ENCODE measurements at regions not wholly inside any gene's neighbourhood (a gene's known extent, or its start where the extent isn't known, plus 50 kb on each side); places are given as distances from the start of the nearest gene placed in this dataset.

GRCh38 chr19:32012206-32012605, 333.2 kb upstream of the ZNF507 start:
- DNase-seq: no peak

DNA sequence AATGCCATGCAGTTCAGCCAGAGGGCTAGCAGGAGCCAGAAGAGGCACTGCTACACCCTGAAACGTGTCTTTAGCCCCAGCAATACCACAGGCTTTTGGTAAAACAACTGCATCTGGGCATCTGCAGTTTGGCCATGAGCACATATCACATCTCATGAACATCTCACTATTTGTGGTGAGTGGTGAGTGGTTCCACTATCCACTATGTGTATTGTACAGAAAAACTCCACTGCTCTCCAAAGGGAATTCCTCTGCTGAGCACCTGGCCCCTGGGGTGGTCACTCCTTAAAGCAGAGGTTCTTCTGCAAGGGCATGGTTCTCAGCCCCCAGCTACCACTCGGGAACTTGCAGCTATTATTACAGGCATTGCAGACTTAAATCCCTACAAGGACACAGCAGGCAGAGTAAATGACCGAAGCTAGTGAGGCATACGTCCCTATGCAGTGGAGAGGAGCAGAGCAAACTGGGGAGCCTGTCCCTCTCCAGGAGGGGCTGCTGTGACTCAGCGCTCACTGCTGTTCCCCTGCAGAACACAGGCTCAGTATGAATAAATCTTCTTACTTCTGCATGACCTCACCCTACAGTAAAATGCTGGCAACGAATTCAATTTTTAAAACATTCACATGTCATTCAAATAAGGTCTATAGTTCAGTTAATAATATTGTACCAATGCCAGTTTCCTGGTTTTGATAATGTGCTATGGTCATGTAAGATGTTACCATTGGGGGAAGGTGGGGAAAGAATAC, 332.4 kb upstream of the ZNF507 start:
- no peak for DNase-seq

- no peak for DNase-seq
These were observed 328.0 kb upstream of the ZNF507 start for GRCh38 chr19:32017176-32017953.

- DNase-seq: no peak
These were observed 327.4 kb upstream of the ZNF507 start for GRCh38 chr19:32018014-32018413.

DNA sequence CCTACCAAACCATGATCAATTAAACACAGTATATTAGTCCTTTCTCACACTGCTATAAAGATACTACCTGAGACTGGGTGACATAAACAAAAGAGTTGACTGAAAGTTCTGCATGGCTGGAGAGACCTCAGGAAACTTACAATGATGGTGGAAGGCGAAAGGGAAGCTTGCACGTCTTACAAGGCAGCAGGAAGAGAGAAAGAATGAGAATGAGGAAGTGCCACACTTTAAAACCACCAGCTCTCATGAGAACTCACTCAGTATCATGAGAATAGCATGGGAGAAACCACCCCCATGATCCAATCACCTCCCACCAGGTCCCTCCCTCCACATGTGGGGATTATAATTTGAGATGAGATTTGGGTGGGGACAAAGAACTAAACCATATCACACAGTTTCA, 324.9 kb upstream of the ZNF507 start:
- DNase-seq: no peak

DNA sequence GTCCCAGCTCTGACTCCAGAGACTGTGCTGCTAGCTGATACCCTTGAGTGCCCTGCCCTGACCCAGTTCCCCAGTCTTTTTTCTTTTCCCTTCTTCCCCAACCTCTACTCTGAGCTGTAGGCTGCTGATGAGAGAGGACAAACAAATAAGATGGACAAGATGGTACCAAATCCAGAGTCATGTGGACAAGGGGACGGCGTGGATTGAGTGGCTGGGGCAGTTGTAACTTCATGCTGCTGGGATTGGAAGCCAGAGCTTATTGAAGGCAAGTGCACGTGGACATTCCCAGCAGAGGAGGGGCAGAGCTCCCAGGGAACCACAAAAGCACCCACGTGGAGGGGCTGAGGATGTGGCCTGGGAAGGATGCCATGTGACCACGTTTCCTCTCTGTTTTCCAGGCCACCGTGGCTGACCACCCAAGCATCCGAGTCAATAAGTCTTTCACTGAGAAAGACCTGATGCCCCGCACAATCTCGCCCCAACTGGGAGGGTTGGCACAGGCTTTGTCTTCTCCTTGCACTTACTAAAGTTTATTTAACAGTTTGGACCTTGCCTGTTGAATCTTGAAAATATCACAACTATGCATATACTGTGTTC, 323.3 kb upstream of the ZNF507 start:
- no peak for DNase-seq

DNA sequence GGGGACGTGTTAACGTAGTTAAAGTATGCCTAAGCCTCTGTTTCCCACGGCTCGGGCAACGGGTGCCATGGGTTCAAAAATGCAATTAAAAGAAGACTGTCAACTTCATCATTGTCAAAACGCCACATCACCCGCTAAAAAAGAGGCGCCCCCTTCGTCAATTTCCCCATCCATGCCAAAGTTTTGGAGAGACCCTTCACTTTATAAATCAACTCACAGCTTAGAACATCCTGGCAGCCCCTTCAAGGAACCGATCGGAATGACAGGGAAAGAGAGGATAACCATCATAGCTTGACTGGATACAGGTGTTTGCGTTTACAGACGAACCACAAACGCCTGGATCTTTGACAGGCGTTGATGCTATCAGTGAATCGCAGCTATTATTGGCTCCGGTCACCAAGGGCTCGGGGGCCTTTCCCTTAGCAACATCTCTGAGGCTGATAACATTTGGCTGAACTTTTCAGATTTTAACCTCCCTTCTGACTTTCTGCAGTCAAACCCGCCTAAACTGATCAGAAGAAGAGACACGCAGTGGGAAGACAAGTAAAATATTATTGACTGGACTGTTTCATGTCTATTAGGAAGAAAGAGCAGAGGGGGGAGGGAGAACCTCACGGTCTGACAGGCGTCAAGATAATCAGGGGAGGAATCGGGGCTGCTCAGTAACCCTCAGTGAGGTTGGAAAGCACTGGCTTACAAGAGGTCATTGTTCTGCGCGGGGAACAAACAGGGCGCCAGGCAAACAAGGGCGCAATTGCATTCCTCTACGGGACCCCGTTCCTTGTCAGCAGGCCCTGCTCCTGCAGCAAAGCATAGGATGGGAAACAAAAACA, 322.5 kb upstream of the ZNF507 start:
- no peak for DNase-seq

DNA sequence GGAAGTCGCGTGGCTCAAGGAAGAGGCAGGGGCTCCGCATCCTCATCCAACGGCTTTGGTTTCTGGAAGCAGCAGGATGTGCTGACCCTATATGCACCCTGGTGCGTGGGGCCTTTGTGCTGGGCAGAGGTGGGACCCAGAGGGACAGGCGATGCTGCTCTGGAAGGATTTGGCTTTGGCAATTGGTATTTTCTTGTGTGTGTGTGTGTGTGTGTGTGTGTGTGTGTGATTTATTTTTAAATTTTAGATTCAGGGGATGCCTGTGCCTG, 321.9 kb upstream of the ZNF507 start:
- DNase-seq: no peak

DNA sequence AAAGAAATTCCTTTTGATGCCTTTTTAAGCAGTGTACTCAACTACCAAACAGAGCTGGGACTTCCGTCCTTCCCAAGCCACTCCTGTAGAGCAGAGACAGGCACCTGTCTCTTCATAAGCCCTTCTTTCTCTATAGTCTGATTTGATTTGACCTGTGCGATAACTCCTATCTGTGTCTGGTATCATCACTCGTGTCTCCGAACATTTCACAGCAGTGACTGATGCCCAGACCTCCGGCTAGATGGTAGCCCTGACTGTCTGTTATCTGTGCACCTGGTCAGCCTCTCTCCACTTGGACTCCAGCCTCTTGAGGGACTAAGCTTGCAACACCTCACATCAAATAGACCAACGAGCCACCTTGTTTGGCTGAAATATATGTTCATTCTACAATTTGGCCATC, 316.2 kb upstream of the ZNF507 start:
- no peak for DNase-seq

GRCh38 chr19:32032561-32032960, 312.8 kb upstream of the ZNF507 start:
- no peak for DNase-seq

DNA sequence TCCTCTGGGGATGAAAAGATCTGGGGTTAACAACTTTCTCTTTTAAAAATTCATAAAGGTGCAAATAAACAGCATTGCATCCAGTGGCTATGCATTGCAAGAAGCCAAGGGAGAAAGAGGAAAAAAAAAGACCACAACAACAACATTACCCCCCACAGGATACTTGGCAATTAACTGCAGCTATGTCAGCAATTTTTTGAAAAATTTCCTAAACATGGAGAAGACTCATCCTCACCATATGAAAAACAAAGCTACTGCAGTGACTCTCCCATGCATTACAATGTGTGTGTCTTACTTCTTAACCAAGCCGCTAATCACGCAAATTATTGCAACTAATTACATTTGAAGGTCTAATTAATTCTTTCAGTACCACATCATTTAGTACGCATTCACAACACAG, 309.8 kb upstream of the ZNF507 start:
- DNase-seq: no peak

DNA sequence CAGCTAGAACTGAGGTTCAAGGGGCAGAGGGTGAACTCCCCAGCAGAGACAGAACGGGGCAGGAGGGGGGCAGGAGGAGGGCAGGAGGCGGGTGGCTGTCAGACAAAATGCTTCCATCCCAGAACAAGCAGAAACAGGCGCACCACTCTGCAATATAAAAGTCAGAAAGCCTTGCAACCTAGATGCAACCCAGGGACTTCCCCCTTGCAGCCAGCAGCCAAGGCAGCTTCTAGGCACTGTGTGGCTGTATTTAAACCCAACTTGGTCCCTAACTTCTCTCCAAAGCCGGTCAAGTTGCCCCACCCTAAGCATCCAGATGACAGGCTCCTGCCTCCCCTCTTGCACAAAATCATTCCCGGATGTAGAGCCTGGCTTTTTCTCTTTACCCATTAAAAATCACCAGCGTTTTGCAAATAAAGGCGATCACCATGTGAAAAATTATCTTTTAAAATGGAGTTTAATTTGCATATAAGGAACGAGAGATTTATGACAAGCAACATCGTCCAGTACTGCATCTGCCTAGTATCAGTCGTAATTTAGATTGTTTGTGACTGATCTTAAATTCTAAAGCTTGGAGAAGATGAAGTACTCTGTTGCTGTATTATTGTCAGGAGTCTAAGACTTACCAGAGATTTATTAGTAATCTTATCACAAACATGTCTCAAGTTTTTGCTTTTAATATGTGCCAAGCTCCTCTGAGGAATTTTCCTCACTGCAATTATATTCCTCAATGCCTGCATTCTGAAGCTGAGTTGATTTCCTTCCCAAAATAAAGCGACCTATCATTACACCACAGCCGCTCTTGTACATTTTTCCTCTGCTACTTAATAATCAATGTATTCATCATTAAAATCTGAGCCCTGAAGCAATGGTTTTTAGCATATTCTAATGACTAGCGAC, 307.1 kb upstream of the ZNF507 start:
- no peak for DNase-seq

DNA sequence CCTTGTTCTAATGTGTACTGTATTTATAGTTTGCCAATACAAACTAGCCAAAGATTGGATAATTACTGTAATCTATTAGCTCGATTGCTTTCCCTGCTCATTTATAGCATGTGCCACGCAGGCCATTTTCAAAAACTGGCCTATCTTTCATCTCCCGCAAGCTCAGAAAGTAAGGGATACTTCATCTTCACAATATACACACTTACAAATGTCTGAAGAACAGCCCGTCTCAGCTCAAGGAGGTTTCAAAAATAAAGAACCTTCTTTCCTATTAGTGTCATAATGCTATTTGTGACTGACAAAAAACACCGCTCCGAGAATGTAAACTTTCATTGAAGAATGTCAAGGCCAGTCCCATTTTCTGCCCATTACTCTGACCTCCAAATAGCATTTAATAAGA, 306.4 kb upstream of the ZNF507 start:
- DNase-seq: no peak

- no peak for DNase-seq
These were observed 306.0 kb upstream of the ZNF507 start for GRCh38 chr19:32039440-32039839.

DNA sequence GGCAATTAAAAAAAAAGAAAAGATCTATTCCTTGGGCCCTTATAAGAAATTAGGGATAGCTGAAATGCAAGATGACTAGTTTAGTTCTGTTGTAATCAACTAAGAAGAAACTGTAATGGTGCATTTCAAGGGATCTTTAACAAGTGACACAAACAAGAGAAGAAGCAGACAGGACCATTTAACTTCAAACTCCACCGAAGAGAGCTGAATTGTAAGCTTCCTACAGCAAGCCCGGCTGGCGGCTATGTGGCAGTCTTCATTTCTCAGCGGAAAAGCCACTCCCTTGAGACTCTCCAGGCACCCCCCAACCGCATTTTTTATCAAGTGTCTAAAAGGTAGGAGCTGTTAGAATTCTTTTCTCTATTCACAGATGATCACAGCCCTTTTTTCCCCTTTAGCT, 305.2 kb upstream of the ZNF507 start:
- DNase-seq: no peak

GRCh38 chr19:32041681-32042292, 303.6 kb upstream of the ZNF507 start:
- no peak for DNase-seq

DNA sequence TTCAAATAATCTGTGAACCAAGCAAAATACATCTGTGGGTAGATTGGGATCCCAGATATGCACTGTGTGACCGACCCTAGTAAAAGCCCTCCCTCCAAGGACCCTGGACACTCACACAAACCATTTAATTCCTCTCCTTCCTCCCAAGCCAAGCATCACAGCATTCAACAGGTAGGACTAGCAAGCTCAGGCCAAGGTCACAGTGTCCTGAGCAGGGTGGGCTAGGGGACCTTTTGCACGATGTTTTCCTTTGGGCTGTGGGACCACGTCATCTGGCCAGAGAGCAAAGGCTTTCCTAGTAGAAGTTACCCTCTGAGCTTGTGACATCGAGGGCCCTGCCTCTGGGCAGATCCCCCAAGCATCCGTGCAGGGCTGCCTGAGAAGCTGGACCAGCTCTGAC, 297.6 kb upstream of the ZNF507 start:
- DNase-seq: no peak

DNA sequence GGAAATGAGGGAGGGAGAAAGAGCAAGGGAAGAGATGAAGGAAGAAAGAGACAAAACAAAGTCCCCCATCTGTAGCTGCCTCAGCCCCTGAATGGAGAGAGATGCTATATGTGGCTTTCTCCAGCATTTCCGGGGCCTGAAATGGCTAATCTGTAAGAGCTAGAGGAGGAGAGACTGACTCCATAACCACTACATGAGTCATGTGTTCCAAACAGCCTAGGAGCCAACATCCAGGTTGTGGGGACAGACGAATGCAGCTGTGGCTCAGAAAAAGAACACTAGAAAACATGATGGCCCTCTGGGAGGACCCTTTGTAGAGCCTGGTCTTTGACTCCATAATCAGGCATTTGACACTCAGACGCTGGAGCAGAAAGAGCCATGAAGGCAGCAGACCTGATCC, 292.0 kb upstream of the ZNF507 start:
- DNase-seq: no peak

DNA sequence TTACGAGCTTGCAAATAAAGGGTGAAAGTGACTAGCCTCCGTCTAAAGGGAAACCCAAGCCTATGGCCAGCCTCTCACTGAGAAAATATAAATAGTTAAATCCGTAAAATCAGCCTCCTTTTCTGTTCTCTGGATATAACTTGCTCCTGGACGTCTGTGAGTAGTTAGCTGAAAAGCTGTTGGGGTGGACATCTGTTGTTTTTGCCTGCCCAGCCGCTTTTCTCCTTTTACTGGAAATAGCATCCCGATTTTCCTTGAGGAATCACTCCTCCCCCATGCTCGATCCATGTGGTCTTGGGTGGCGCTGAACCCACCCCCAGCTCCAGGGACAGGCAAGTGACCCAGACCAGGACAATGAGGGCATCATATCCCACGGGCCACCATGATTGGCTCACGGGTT, 291.5 kb upstream of the ZNF507 start:
- DNase-seq: no peak

GRCh38 chr19:32058131-32058530, 287.3 kb upstream of the ZNF507 start:
- no peak for DNase-seq

- DNase-seq: no peak
These were observed 284.1 kb upstream of the ZNF507 start for GRCh38 chr19:32061315-32061714.

DNA sequence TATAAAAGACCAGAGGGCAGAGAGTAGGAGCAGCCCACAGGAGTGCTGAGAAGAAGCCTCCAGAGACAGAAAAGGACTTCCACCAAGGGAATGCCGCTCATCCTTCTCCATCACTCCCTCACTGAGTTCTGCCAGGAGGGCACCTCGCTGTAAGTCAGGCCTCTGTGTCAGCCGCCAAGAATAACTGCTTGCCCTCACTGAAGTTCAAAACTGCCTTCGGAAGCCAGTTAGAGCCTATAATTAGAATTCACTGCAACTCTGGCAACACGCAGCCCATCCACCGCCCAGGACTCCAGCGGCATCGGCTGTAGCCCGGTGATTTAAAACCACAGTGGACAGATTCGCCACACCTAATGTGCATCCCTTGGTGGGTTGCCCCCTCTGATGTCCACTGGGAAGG, 281.8 kb upstream of the ZNF507 start:
- no peak for DNase-seq

Data from effector CD4-positive, alpha-beta T cell (primary cell).